Astrocyte (in vitro differentiated cells and primary cell): ENCODE measurements at regions not wholly inside any gene's neighbourhood (a gene's known extent, or its start where the extent isn't known, plus 50 kb on each side); places are given as distances from the start of the nearest gene placed in this dataset.

Experiments used
- DNase-seq: peaks from one replicate; pipeline ENCODE4 v3.0.0-alpha.2; 2010; ENCODE audit warnings: low read depth
- FAIRE-seq: peaks from 2 replicates; lab custom pipeline; 2011; peaks lifted over from hg19 to GRCh38; lab: Jason Lieb, UNC
- H2AFZ ChIP-seq: 2 replicates; pipeline ENCODE4 v1.6.0; 2012; ENCODE audit warnings: low read depth, low read length, inconsistent platforms
- H3K27ac ChIP-seq: 2 replicates; pipeline ENCODE4 v1.5.1; 2011; ENCODE audit warnings: low read depth, low read length, inconsistent platforms
- H3K27me3 ChIP-seq: 2 replicates; pipeline ENCODE4 v1.6.0; 2011; ENCODE audit warnings: low read length, inconsistent platforms; ENCODE audit not compliant: insufficient read depth
- H3K36me3 ChIP-seq: 2 replicates; pipeline ENCODE4 v1.5.1; 2011; ENCODE audit warnings: low read length, inconsistent platforms; ENCODE audit not compliant: insufficient read depth
- H3K4me1 ChIP-seq: 2 replicates; pipeline ENCODE4 v1.5.1; 2011; ENCODE audit warnings: low read length, inconsistent platforms; ENCODE audit not compliant: insufficient read depth
- H3K4me2 ChIP-seq: 2 replicates; pipeline ENCODE4 v1.6.0; 2012; ENCODE audit warnings: low read length, inconsistent platforms
- H3K4me3 ChIP-seq: 2 replicates; pipeline ENCODE4 v1.5.1; 2011; ENCODE audit warnings: low read depth, mild to moderate bottlenecking, low read length, inconsistent platforms; ENCODE audit not compliant: insufficient read depth
- H3K79me2 ChIP-seq: 2 replicates; pipeline ENCODE4 v1.6.0; 2012; ENCODE audit warnings: mild to moderate bottlenecking, low read length, inconsistent platforms; ENCODE audit not compliant: insufficient read depth
- H3K9ac ChIP-seq: 2 replicates; pipeline ENCODE4 v1.6.0; 2012; ENCODE audit warnings: mild to moderate bottlenecking, low read length, inconsistent platforms
- H3K9me3 ChIP-seq: 2 replicates; pipeline ENCODE4 v1.5.1; 2012; ENCODE audit warnings: low read depth, mild to moderate bottlenecking, low read length, inconsistent platforms; ENCODE audit not compliant: insufficient read depth
- H4K20me1 ChIP-seq: 2 replicates; pipeline ENCODE4 v1.6.0; 2012; ENCODE audit warnings: low read length, inconsistent platforms; ENCODE audit not compliant: insufficient read depth
- H3K27ac Mint-ChIP-seq: one replicate; pipeline ENCODE4 v1.8.0; 2021; ENCODE audit warnings: mild to moderate bottlenecking, mixed read lengths; ENCODE audit not compliant: unreplicated experiment
- H3K27me3 Mint-ChIP-seq: one replicate; pipeline ENCODE4 v1.8.0; 2021; ENCODE audit warnings: low read depth, mixed read lengths; ENCODE audit not compliant: unreplicated experiment
- H3K36me3 Mint-ChIP-seq: one replicate; pipeline ENCODE4 v1.8.0; 2021; ENCODE audit warnings: low read depth, mixed read lengths; ENCODE audit not compliant: unreplicated experiment
- H3K4me1 Mint-ChIP-seq: one replicate; pipeline ENCODE4 v1.8.0; 2021; ENCODE audit warnings: low read depth, mixed read lengths; ENCODE audit not compliant: unreplicated experiment
- H3K4me3 Mint-ChIP-seq: one replicate; pipeline ENCODE4 v1.8.0; 2021; ENCODE audit warnings: mild to moderate bottlenecking, moderate library complexity, mixed read lengths; ENCODE audit not compliant: unreplicated experiment
- H3K9me3 Mint-ChIP-seq: one replicate; pipeline ENCODE4 v1.8.0; 2021; ENCODE audit warnings: mild to moderate bottlenecking, mixed read lengths; ENCODE audit not compliant: unreplicated experiment
- EZH2 ChIP-seq: IDR thresholded peaks from 2 replicates; pipeline ENCODE4 v1.6.1; 2012; ENCODE audit warnings: mild to moderate bottlenecking, low read length, inconsistent platforms; ENCODE audit not compliant: insufficient read depth
- TF ChIP-seq, protein P1 (sequence below): IDR thresholded peaks from 2 replicates; pipeline ENCODE4 v1.5.1; 2011; ENCODE audit warnings: low read depth, mild to moderate bottlenecking, inconsistent platforms, low read length, moderate library complexity; ENCODE audit not compliant: insufficient read depth

DNA sequence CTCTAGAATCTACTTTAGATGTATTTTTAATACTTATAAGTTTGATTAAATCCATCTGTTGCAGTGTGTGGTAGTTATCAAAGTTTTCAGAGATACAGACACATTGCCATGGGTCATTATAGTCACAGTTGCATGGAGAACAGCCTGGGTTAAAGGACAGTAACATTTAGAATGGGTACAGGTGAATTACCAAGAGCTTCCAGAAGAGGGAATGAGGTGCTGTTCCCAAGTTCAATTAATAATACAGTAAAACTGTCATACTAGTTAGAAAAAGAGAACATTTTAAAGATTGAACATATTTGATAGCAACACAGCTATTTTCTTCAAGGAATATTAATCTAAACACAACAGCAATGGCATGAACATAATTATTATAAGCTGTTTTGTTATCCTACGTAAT lies 322.6 kb upstream of the SLC10A2 start:
- peaks cover 7% of the 10 kb centered on the region for H3K4me1 Mint-ChIP-seq
- no peak overlapping the region for H3K4me3 Mint-ChIP-seq
- H3K36me3 Mint-ChIP-seq = no peaks in the 10 kb centered on the region
- no peak for TF ChIP-seq EZH2
- Histone ChIP-seq H2AFZ (no peak overlapping the region), H3K27me3 (no peaks in the 10 kb centered on the region), H3K4me3 (no peak overlapping the region), H3K36me3 (no peaks in the 10 kb centered on the region), H4K20me1 (no peaks in the 10 kb centered on the region), H3K9me3 (peaks cover 2% of the 10 kb centered on the region), H3K27ac (no peak overlapping the region), H3K79me2 (no peaks in the 10 kb centered on the region), H3K4me2 (no peak overlapping the region), H3K4me1 (no peaks in the 10 kb centered on the region), H3K9ac (no peak overlapping the region)
- no peaks in the 10 kb centered on the region for H3K27me3 Mint-ChIP-seq
- H3K9me3 Mint-ChIP-seq = no peaks in the 10 kb centered on the region
- H3K27ac Mint-ChIP-seq = no peak overlapping the region
- no peak for DNase-seq
- no peak for FAIRE-seq

DNA sequence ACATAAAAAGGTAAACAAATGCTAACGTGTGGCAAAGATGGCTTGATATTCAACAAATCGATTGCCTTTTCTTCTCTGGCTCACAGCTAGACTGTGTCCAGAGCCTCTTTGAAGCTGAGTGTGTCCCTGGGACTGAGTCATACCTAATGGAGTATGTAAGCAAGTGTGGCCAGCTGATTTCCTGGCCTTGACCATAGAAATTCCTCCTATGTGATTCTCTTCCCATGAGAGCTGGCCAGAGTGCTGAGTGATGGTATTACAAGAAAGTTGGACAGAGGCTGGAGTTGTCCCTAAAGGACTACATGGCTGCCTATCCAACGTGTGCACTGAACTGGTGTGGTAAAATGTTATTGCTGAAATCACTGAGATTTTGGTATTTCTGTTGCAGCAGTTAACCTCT lies 320.1 kb upstream of the SLC10A2 start:
- no peaks in the 10 kb centered on the region for H3K4me1 ChIP-seq
- H3K36me3 ChIP-seq = no peaks in the 10 kb centered on the region
- Mint-ChIP-seq H3K4me1 (peaks cover 7% of the 10 kb centered on the region), H3K27ac (no peak overlapping the region), H3K36me3 (no peaks in the 10 kb centered on the region), H3K27me3 (no peaks in the 10 kb centered on the region), H3K4me3 (no peak overlapping the region), H3K9me3 (peaks cover 8% of the 10 kb centered on the region)
- TF ChIP-seq EZH2 = no peak
- TF ChIP-seq, protein P1, sequence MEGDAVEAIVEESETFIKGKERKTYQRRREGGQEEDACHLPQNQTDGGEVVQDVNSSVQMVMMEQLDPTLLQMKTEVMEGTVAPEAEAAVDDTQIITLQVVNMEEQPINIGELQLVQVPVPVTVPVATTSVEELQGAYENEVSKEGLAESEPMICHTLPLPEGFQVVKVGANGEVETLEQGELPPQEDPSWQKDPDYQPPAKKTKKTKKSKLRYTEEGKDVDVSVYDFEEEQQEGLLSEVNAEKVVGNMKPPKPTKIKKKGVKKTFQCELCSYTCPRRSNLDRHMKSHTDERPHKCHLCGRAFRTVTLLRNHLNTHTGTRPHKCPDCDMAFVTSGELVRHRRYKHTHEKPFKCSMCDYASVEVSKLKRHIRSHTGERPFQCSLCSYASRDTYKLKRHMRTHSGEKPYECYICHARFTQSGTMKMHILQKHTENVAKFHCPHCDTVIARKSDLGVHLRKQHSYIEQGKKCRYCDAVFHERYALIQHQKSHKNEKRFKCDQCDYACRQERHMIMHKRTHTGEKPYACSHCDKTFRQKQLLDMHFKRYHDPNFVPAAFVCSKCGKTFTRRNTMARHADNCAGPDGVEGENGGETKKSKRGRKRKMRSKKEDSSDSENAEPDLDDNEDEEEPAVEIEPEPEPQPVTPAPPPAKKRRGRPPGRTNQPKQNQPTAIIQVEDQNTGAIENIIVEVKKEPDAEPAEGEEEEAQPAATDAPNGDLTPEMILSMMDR = no peak
- peaks cover 2% of the 10 kb centered on the region for H3K9me3 ChIP-seq
- no peak overlapping the region for H3K4me3 ChIP-seq
- H4K20me1 ChIP-seq = no peaks in the 10 kb centered on the region
- no peak overlapping the region for H3K27ac ChIP-seq
- no peak overlapping the region for H3K4me2 ChIP-seq
- no peaks in the 10 kb centered on the region for H3K27me3 ChIP-seq
- H2AFZ ChIP-seq = no peak overlapping the region
- FAIRE-seq (no peak), DNase-seq (peak; percentile 29)
- no peaks in the 10 kb centered on the region for H3K79me2 ChIP-seq
- H3K9ac ChIP-seq = no peak overlapping the region

DNA sequence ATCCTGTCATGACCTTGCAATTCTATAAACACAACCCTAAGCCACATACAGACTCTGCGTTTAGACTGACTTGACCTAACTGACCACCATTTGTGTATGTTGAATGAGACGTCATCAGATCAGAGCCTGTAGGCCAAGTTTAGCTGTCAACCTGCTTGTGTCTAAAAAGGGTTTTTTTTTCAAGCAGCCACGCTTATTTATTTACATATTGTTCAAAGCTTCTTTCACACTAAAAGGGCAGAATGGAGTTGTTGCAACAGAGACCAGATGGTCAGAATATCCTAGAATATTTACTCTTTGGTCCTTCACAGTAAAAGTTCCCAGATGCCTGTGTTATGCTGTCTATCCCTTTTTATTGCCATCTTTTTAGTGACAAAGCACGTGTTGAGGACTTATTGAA lies 307.7 kb upstream of the SLC10A2 start:
- FAIRE-seq = no peak
- H3K4me3 Mint-ChIP-seq = no peak overlapping the region
- Histone ChIP-seq H2AFZ (no peak overlapping the region), H3K4me1 (no peaks in the 10 kb centered on the region), H3K4me2 (no peak overlapping the region), H4K20me1 (no peaks in the 10 kb centered on the region), H3K27ac (no peak overlapping the region), H3K36me3 (no peaks in the 10 kb centered on the region), H3K9ac (no peak overlapping the region), H3K9me3 (no peaks in the 10 kb centered on the region), H3K27me3 (no peaks in the 10 kb centered on the region), H3K79me2 (no peaks in the 10 kb centered on the region), H3K4me3 (no peak overlapping the region)
- H3K27ac Mint-ChIP-seq = no peak overlapping the region
- H3K4me1 Mint-ChIP-seq = no peaks in the 10 kb centered on the region
- DNase-seq = no peak
- H3K27me3 Mint-ChIP-seq = no peaks in the 10 kb centered on the region
- TF ChIP-seq, protein P1 = no peak
- no peak for TF ChIP-seq EZH2
- no peaks in the 10 kb centered on the region for H3K9me3 Mint-ChIP-seq
- no peaks in the 10 kb centered on the region for H3K36me3 Mint-ChIP-seq
